GM23338 (cell line): ENCODE measurements at regions not wholly inside any gene's neighbourhood (a gene's known extent, or its start where the extent isn't known, plus 50 kb on each side); places are given as distances from the start of the nearest gene placed in this dataset.
A peak's percentile ranks its signal among the peaks of the same experiment; 100 is the strongest.

ENCODE experiments used
- ATAC-seq: fragments of 200-7000 bp; cut with Tn5 transposase; 3 replicates; pipeline ENCODE4 v1.9.1; 2020
- DNase-seq: peaks from one replicate; pipeline ENCODE4 v3.0.0-alpha.2; 2015; ENCODE audit warnings: low spot score
- H2AFZ ChIP-seq: fragments of 200-600 bp; sonication (generic); 2 replicates; pipeline ENCODE4 v1.8.0; 2016; ENCODE audit warnings: antibody characterized with exemption, mild to moderate bottlenecking, moderate library complexity
- H3F3A ChIP-seq: fragments of 200-600 bp; sonication (generic); replicated peaks from 2 replicates; pipeline ENCODE4 v1.8.0; 2017; ENCODE audit warnings: antibody characterized with exemption, mixed run types, low read depth
- H3K27ac ChIP-seq: fragments of 200-600 bp; sonication (generic); 2 replicates; pipeline ENCODE4 v1.6.1; 2016; ENCODE audit warnings: low read depth
- H3K27me3 ChIP-seq: fragments of 200-600 bp; sonication (generic); 2 replicates; pipeline ENCODE4 v1.8.0; 2016; ENCODE audit warnings: mild to moderate bottlenecking, mixed run types, moderate library complexity; ENCODE audit not compliant: insufficient read depth
- H3K36me3 ChIP-seq: fragments of 200-600 bp; sonication (generic); 2 replicates; pipeline ENCODE4 v1.8.0; 2016; ENCODE audit warnings: mild to moderate bottlenecking; ENCODE audit not compliant: insufficient read depth
- H3K4me1 ChIP-seq: fragments of 200-600 bp; sonication (generic); 2 replicates; pipeline ENCODE4 v1.8.0; 2016; ENCODE audit warnings: mild to moderate bottlenecking, moderate library complexity; ENCODE audit not compliant: insufficient read depth
- H3K4me2 ChIP-seq: fragments of 200-600 bp; sonication (generic); 2 replicates; pipeline ENCODE4 v1.7.1; 2017; ENCODE audit warnings: mixed run types
- H3K4me3 ChIP-seq: fragments of 200-600 bp; sonication (generic); 2 replicates; pipeline ENCODE4 v1.6.1; 2016; ENCODE audit warnings: mixed run types
- H3K79me2 ChIP-seq: fragments of 200-600 bp; sonication (generic); replicated peaks from 2 replicates; pipeline ENCODE4 v1.8.0; 2017; ENCODE audit warnings: mild to moderate bottlenecking; ENCODE audit not compliant: insufficient read depth
- H3K9me2 ChIP-seq: fragments of 200-600 bp; sonication (generic); 2 replicates; pipeline ENCODE4 v1.8.0; 2017; ENCODE audit not compliant: insufficient read depth
- H4K20me1 ChIP-seq: fragments of 200-600 bp; sonication (generic); replicated peaks from 2 replicates; pipeline ENCODE4 v1.8.0; 2017; ENCODE audit warnings: mild to moderate bottlenecking; ENCODE audit not compliant: insufficient read depth
- H3K27ac Mint-ChIP-seq: 2 replicates; pipeline ENCODE4 v1.8.0; 2020; ENCODE audit warnings: inconsistent platforms, mild to moderate bottlenecking, moderate library complexity, mixed read lengths
- H3K27me3 Mint-ChIP-seq: 3 replicates; pipeline ENCODE4 v1.8.0; 2022; ENCODE audit warnings: low read depth, mild to moderate bottlenecking, moderate library complexity, mixed read lengths, inconsistent platforms; ENCODE audit not compliant: insufficient read depth, poor library complexity
- H3K36me3 Mint-ChIP-seq: 3 replicates; pipeline ENCODE4 v1.8.0; 2021; ENCODE audit warnings: low read depth, mild to moderate bottlenecking, inconsistent platforms, moderate library complexity, mixed read lengths
- H3K4me1 Mint-ChIP-seq: 3 replicates; pipeline ENCODE4 v1.8.0; 2020; ENCODE audit warnings: mild to moderate bottlenecking, inconsistent platforms, mixed read lengths
- H3K4me3 Mint-ChIP-seq: 3 replicates; pipeline ENCODE4 v1.8.0; 2021; ENCODE audit warnings: moderate library complexity, mild to moderate bottlenecking, inconsistent platforms, mixed read lengths
- H3K9me3 Mint-ChIP-seq: 3 replicates; pipeline ENCODE4 v1.8.0; 2020; ENCODE audit warnings: moderate library complexity, mild to moderate bottlenecking, inconsistent platforms, mixed read lengths
- NANOG ChIP-seq: IDR thresholded peaks from 2 replicates; pipeline ENCODE4 v1.6.1; 2016; ENCODE audit warnings: antibody characterized with exemption, borderline replicate concordance
- POLR2AphosphoS5 ChIP-seq: IDR thresholded peaks from 2 replicates; pipeline ENCODE4 v1.6.1; 2016; ENCODE audit warnings: antibody characterized with exemption, low read depth
- ZNF462 ChIP-seq: fragments of 250-450 bp; sonication (Bioruptor Pico); IDR thresholded peaks from 2 replicates; pipeline ENCODE4 v1.5.0; 2020; ENCODE audit warnings: mild to moderate bottlenecking, moderate library complexity

GRCh38 chr6:9841886-9842725 lies 572.8 kb downstream of the TFAP2A start:
- Histone ChIP-seq H3K27me3 (no peaks in the 10 kb centered on the region), H2AFZ (no peak overlapping the region), H3K4me3 (no peak overlapping the region), H3K4me1 (peaks cover 14% of the 10 kb centered on the region; the same call in 1 of the 2 replicates), H3K27ac (no peak overlapping the region), H3K4me2 (no peak overlapping the region), H3K36me3 (peaks cover 4% of the 10 kb centered on the region; the same call in 1 of the 2 replicates), H3K9me2 (no peaks in the 10 kb centered on the region), H3F3A (no peaks in the 10 kb centered on the region), H4K20me1 (no peaks in the 10 kb centered on the region), H3K79me2 (no peaks in the 10 kb centered on the region)
- Mint-ChIP-seq H3K9me3 (peaks cover 12% of the 10 kb centered on the region; the same call in 2 of the 3 replicates), H3K27ac (no peak overlapping the region), H3K4me1 (peaks cover 24% of the 10 kb centered on the region), H3K27me3 (peaks cover 4% of the 10 kb centered on the region), H3K36me3 (peaks cover 10% of the 10 kb centered on the region; the same call in 2 of the 3 replicates), H3K4me3 (no peak overlapping the region)
- TF ChIP-seq ZNF462 (0 out of 2 replicates have a peak, but pooled peaks have one; percentile 14), NANOG (no peak)
- DNase-seq: peak; percentile 24
- peak; percentile 90 for ATAC-seq

GRCh38 chr6:9834233-9834632 lies 580.6 kb downstream of the TFAP2A start:
- Mint-ChIP-seq H3K4me3 (no peak overlapping the region), H3K27me3 (no peaks in the 10 kb centered on the region), H3K4me1 (peaks cover 8% of the 10 kb centered on the region; the same call in 1 of the 3 replicates), H3K9me3 (peaks cover 2% of the 10 kb centered on the region; the same call in 2 of the 3 replicates), H3K27ac (no peak overlapping the region), H3K36me3 (no peaks in the 10 kb centered on the region)
- Histone ChIP-seq H3K79me2 (no peaks in the 10 kb centered on the region), H4K20me1 (no peaks in the 10 kb centered on the region), H3K4me2 (no peak overlapping the region), H3K27ac (no peak overlapping the region), H3F3A (no peaks in the 10 kb centered on the region), H3K36me3 (no peaks in the 10 kb centered on the region), H3K9me2 (no peaks in the 10 kb centered on the region), H2AFZ (no peak overlapping the region), H3K4me1 (no peaks in the 10 kb centered on the region), H3K4me3 (no peak overlapping the region), H3K27me3 (no peaks in the 10 kb centered on the region)
- no peak for DNase-seq
- no peak for ATAC-seq
- TF ChIP-seq ZNF462: no peak
- TF ChIP-seq POLR2AphosphoS5: no peak
